A673 (cell line): ENCODE measurements at regions not wholly inside any gene's neighbourhood (a gene's known extent, or its start where the extent isn't known, plus 50 kb on each side); places are given as distances from the start of the nearest gene placed in this dataset.

Experiments used
- EZH2 ChIP-seq: fragments of 200-600 bp; sonication (generic); IDR thresholded peaks from 2 replicates; pipeline ENCODE4 v1.6.1; 2017; ENCODE audit warnings: borderline replicate concordance, low read depth, mild to moderate bottlenecking, mixed read lengths, antibody characterized with exemption, low read length; ENCODE audit not compliant: poor library complexity, severe bottlenecking
- TF ChIP-seq, protein P1 (sequence below): fragments of 300-800, 200-600 bp; sonication (generic); conservative IDR thresholded peaks from 2 replicates; pipeline ENCODE4 v1.5.1; 2017; ENCODE audit warnings: low read depth, mild to moderate bottlenecking, antibody characterized with exemption, low read length, moderate library complexity, mixed read lengths

DNA sequence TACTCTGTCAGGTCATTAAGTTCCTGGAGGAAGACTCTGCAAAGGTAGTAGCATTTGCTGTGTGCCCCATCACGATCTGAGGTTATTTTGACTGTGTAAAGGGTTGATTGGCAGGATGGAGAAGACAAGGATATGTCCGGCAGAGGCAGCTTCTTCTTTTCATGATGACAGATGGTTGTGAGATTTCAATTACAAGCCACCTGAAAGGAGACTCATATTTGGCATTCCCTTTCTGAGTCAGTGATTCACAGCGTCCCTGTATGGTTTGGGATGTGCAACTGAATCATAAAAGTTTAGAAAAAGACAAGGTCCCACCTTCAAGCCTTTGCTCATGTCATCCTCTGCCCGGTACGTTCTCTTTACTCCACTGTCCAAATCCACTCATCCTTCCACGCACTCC, 113.4 kb downstream of the MTNR1B start:
- TF ChIP-seq, protein P1, sequence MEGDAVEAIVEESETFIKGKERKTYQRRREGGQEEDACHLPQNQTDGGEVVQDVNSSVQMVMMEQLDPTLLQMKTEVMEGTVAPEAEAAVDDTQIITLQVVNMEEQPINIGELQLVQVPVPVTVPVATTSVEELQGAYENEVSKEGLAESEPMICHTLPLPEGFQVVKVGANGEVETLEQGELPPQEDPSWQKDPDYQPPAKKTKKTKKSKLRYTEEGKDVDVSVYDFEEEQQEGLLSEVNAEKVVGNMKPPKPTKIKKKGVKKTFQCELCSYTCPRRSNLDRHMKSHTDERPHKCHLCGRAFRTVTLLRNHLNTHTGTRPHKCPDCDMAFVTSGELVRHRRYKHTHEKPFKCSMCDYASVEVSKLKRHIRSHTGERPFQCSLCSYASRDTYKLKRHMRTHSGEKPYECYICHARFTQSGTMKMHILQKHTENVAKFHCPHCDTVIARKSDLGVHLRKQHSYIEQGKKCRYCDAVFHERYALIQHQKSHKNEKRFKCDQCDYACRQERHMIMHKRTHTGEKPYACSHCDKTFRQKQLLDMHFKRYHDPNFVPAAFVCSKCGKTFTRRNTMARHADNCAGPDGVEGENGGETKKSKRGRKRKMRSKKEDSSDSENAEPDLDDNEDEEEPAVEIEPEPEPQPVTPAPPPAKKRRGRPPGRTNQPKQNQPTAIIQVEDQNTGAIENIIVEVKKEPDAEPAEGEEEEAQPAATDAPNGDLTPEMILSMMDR: no peak
- TF ChIP-seq EZH2: no peak
